ENCODE measurements at regions not wholly inside any gene's neighbourhood (a gene's known extent, or its start where the extent isn't known, plus 50 kb on each side); places are given as distances from the start of the nearest gene placed in this dataset.

GRCh38 chr5:15105799-15106393 lies 234.3 kb upstream of the ANKH start:
- TF ChIP-seq CTCF (IDR thresholded peaks at IDR 0.05) = peak; percentile 57 to 78 (median 71)
- no peak for TF ChIP-seq POLR2A (IDR thresholded peaks at IDR 0.05; ENCODE audit: low read depth)
- TF ChIP-seq EP300 (IDR thresholded peaks at IDR 0.05) = no peak
- TF ChIP-seq POLR2AphosphoS5 (IDR thresholded peaks at IDR 0.05) = no peak

Data from esophagus muscularis mucosa (tissue), 4 donors.